ENCODE measurements at regions not wholly inside any gene's neighbourhood (a gene's known extent, or its start where the extent isn't known, plus 50 kb on each side); places are given as distances from the start of the nearest gene placed in this dataset.

GRCh38 chr4:53951414-53951813 lies 113.0 kb downstream of the CHIC2 start:
- Histone ChIP-seq H3K27me3 (no peaks in the 10 kb centered on the region), H3K79me2 (no peaks in the 10 kb centered on the region), H3K4me3 (no peak overlapping the region), H3K9me3 (ENCODE audit: low read depth) (no peaks in the 10 kb centered on the region), H3K36me3 (replicated peaks; ENCODE audit: insufficient read depth, low read depth) (no peaks in the 10 kb centered on the region), H4K20me1 (ENCODE audit: insufficient read depth, poor library complexity, severe bottlenecking) (no peaks in the 10 kb centered on the region), H2AFZ (no peak overlapping the region), H3K9me2 (replicated peaks; ENCODE audit: insufficient read depth) (no peaks in the 10 kb centered on the region), H3K4me2 (no peak overlapping the region), H3K27ac (no peak overlapping the region), H3K4me1 (ENCODE audit: insufficient read depth) (no peaks in the 10 kb centered on the region)
- TF ChIP-seq, protein P1, sequence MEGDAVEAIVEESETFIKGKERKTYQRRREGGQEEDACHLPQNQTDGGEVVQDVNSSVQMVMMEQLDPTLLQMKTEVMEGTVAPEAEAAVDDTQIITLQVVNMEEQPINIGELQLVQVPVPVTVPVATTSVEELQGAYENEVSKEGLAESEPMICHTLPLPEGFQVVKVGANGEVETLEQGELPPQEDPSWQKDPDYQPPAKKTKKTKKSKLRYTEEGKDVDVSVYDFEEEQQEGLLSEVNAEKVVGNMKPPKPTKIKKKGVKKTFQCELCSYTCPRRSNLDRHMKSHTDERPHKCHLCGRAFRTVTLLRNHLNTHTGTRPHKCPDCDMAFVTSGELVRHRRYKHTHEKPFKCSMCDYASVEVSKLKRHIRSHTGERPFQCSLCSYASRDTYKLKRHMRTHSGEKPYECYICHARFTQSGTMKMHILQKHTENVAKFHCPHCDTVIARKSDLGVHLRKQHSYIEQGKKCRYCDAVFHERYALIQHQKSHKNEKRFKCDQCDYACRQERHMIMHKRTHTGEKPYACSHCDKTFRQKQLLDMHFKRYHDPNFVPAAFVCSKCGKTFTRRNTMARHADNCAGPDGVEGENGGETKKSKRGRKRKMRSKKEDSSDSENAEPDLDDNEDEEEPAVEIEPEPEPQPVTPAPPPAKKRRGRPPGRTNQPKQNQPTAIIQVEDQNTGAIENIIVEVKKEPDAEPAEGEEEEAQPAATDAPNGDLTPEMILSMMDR (IDR thresholded peaks at IDR 0.05; ENCODE audit: poor library complexity) = no peak
- WGBS (ENCODE audit: low lambda C conversion rate, missing lambda C conversion rate) = 88% methylated on average over 4 of the region's 4 CpGs
- DNase-seq (ENCODE audit: low spot score) = no peak

GRCh38 chr4:53943345-53944085 lies 120.9 kb downstream of the CHIC2 start:
- Histone ChIP-seq H3K27ac (peak overlapping the region; percentile 18), H3K27me3 (no peaks in the 10 kb centered on the region), H3K36me3 (replicated peaks; ENCODE audit: insufficient read depth, low read depth) (no peaks in the 10 kb centered on the region), H3K9me3 (ENCODE audit: low read depth) (no peaks in the 10 kb centered on the region), H3K9me2 (replicated peaks; ENCODE audit: insufficient read depth) (no peaks in the 10 kb centered on the region), H3K4me2 (no peak overlapping the region), H3K79me2 (no peaks in the 10 kb centered on the region), H3K4me3 (no peak overlapping the region), H2AFZ (no peak overlapping the region), H4K20me1 (ENCODE audit: insufficient read depth, poor library complexity, severe bottlenecking) (no peaks in the 10 kb centered on the region), H3K4me1 (ENCODE audit: insufficient read depth) (no peaks in the 10 kb centered on the region)
- peak; percentile 38 for DNase-seq (ENCODE audit: low spot score)
- whole genome bisulfite sequencing (ENCODE audit: low lambda C conversion rate, missing lambda C conversion rate) = 83% methylated on average over 2 of the region's 2 CpGs
- TF ChIP-seq EZH2 (IDR thresholded peaks at IDR 0.05; ENCODE audit: borderline replicate concordance) = no peak
- TF ChIP-seq, protein P1 (IDR thresholded peaks at IDR 0.05; ENCODE audit: poor library complexity) = no peak
- TF ChIP-seq EZH2phosphoT487 (IDR thresholded peaks at IDR 0.05; ENCODE audit: low read depth, severe bottlenecking, unreplicated experiment) = no peak

GRCh38 chr4:53942712-53943111 lies 121.7 kb downstream of the CHIC2 start:
- no peak for DNase-seq (ENCODE audit: low spot score)
- no peak overlapping the region for H3K4me2 ChIP-seq
- H3K27me3 ChIP-seq = no peaks in the 10 kb centered on the region
- no peaks in the 10 kb centered on the region for H3K9me2 ChIP-seq (replicated peaks; ENCODE audit: insufficient read depth)
- H3K27ac ChIP-seq = no peak overlapping the region
- no peak overlapping the region for H3K4me3 ChIP-seq
- 83% methylated on average over 3 of the region's 3 CpGs for WGBS (ENCODE audit: low lambda C conversion rate, missing lambda C conversion rate)
- TF ChIP-seq, protein P1 (IDR thresholded peaks at IDR 0.05; ENCODE audit: poor library complexity) = no peak
- TF ChIP-seq EZH2phosphoT487 (IDR thresholded peaks at IDR 0.05; ENCODE audit: low read depth, severe bottlenecking, unreplicated experiment) (no peak), EZH2 (IDR thresholded peaks at IDR 0.05; ENCODE audit: borderline replicate concordance) (no peak)
- no peaks in the 10 kb centered on the region for H4K20me1 ChIP-seq (ENCODE audit: insufficient read depth, poor library complexity, severe bottlenecking)
- H3K79me2 ChIP-seq = no peaks in the 10 kb centered on the region
- no peaks in the 10 kb centered on the region for H3K36me3 ChIP-seq (replicated peaks; ENCODE audit: insufficient read depth, low read depth)
- no peaks in the 10 kb centered on the region for H3K4me1 ChIP-seq (ENCODE audit: insufficient read depth)
- no peaks in the 10 kb centered on the region for H3K9me3 ChIP-seq (ENCODE audit: low read depth)
- H2AFZ ChIP-seq = no peak overlapping the region

Measured in hepatocyte (in vitro differentiated cells).